ENCODE measurements at regions not wholly inside any gene's neighbourhood (a gene's known extent, or its start where the extent isn't known, plus 50 kb on each side); places are given as distances from the start of the nearest gene placed in this dataset.

GRCh38 chr4:54914781-54915180 is 210.6 kb downstream of the KDR start:
- no peak for TF ChIP-seq POLR2A (IDR thresholded peaks at IDR 0.05; ENCODE audit: low read depth, low read length)
- TF ChIP-seq TAF1 (IDR thresholded peaks at IDR 0.05; ENCODE audit: low read depth, low read length): no peak
- no peak for TF ChIP-seq POLR2AphosphoS5 (IDR thresholded peaks at IDR 0.05; ENCODE audit: low read depth, low read length)
- TF ChIP-seq SPI1 (IDR thresholded peaks at IDR 0.05; ENCODE audit: low read depth, low read length): no peak
- no peak for TF ChIP-seq POU2F2 (IDR thresholded peaks at IDR 0.05; ENCODE audit: low read depth, low read length)
